ENCODE measurements at regions not wholly inside any gene's neighbourhood (a gene's known extent, or its start where the extent isn't known, plus 50 kb on each side); places are given as distances from the start of the nearest gene placed in this dataset.

GRCh38 chr1:234748713-234749112, 138.7 kb upstream of the IRF2BP2 start:
- FAIRE-seq = no peak
- dilution Hi-C loops (cut with MboI; ENCODE audit: extremely low pct_ligation_motif_present, low sequenced_read_pairs) = no loop called here
- Histone ChIP-seq H3K79me2 (ENCODE audit: control insufficient read depth, insufficient read depth, low read length) (no peaks in the 10 kb centered on the region), H3K9ac (ENCODE audit: control insufficient read depth, extremely low read depth, insufficient read depth, low read length) (no peak overlapping the region), H3K27me3 (ENCODE audit: control insufficient read depth, extremely low read depth, insufficient read depth, low read length) (no peaks in the 10 kb centered on the region), H3K9me3 (ENCODE audit: control insufficient read depth, low read depth, low read length) (no peaks in the 10 kb centered on the region), H3K4me1 (ENCODE audit: control insufficient read depth, extremely low read depth, insufficient read depth, low read length) (peaks cover 16% of the 10 kb centered on the region), H3K4me2 (ENCODE audit: control insufficient read depth, extremely low read depth, insufficient read depth, low read depth, low read length) (no peak overlapping the region), H3K9me1 (ENCODE audit: control insufficient read depth, extremely low read depth, insufficient read depth, low read length) (no peaks in the 10 kb centered on the region), H2AFZ (ENCODE audit: control insufficient read depth, low read length) (no peak overlapping the region), H3K36me3 (ENCODE audit: control insufficient read depth in 2 of 2, extremely low read depth in 1 of 2, insufficient read depth in 2 of 2, low read length in 2 of 2) (no peaks in the 10 kb centered on the region), H4K20me1 (ENCODE audit: control insufficient read depth, extremely low read depth, insufficient read depth, low read length) (no peaks in the 10 kb centered on the region), H3K27ac (ENCODE audit: control insufficient read depth, insufficient read depth, low read length) (no peak overlapping the region), H3K4me3 (ENCODE audit: control insufficient read depth in 2 of 3, extremely low read depth in 1 of 3, insufficient read depth in 2 of 3, low read depth in 1 of 3, low read length in 3 of 3) (no peak overlapping the region)
- no peak for DNase-seq (ENCODE audit: low read depth, low spot score)
- TF ChIP-seq, protein P1, sequence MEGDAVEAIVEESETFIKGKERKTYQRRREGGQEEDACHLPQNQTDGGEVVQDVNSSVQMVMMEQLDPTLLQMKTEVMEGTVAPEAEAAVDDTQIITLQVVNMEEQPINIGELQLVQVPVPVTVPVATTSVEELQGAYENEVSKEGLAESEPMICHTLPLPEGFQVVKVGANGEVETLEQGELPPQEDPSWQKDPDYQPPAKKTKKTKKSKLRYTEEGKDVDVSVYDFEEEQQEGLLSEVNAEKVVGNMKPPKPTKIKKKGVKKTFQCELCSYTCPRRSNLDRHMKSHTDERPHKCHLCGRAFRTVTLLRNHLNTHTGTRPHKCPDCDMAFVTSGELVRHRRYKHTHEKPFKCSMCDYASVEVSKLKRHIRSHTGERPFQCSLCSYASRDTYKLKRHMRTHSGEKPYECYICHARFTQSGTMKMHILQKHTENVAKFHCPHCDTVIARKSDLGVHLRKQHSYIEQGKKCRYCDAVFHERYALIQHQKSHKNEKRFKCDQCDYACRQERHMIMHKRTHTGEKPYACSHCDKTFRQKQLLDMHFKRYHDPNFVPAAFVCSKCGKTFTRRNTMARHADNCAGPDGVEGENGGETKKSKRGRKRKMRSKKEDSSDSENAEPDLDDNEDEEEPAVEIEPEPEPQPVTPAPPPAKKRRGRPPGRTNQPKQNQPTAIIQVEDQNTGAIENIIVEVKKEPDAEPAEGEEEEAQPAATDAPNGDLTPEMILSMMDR (optimal IDR thresholded peaks at IDR 0.05 in 1 of 3, IDR thresholded peaks at IDR 0.05 in 1 of 3, conservative IDR thresholded peaks at IDR 0.05 in 1 of 3; ENCODE audit: extremely low read depth in 1 of 3, insufficient read depth in 2 of 3, low read length in 3 of 3) = no peak
- no peak for TF ChIP-seq EZH2 (IDR thresholded peaks at IDR 0.05; ENCODE audit: low read length)

GRCh38 chr1:234748066-234748465, 138.1 kb upstream of the IRF2BP2 start:
- Histone ChIP-seq H2AFZ (ENCODE audit: control insufficient read depth, low read length) (no peak overlapping the region), H3K27me3 (ENCODE audit: control insufficient read depth, extremely low read depth, insufficient read depth, low read length) (no peaks in the 10 kb centered on the region), H3K9ac (ENCODE audit: control insufficient read depth, extremely low read depth, insufficient read depth, low read length) (no peak overlapping the region), H3K9me1 (ENCODE audit: control insufficient read depth, extremely low read depth, insufficient read depth, low read length) (no peaks in the 10 kb centered on the region), H3K79me2 (ENCODE audit: control insufficient read depth, insufficient read depth, low read length) (no peaks in the 10 kb centered on the region), H3K4me1 (ENCODE audit: control insufficient read depth, extremely low read depth, insufficient read depth, low read length) (peaks cover 16% of the 10 kb centered on the region), H4K20me1 (ENCODE audit: control insufficient read depth, extremely low read depth, insufficient read depth, low read length) (no peaks in the 10 kb centered on the region), H3K27ac (ENCODE audit: control insufficient read depth, insufficient read depth, low read length) (no peak overlapping the region), H3K9me3 (ENCODE audit: control insufficient read depth, low read depth, low read length) (no peaks in the 10 kb centered on the region), H3K36me3 (ENCODE audit: control insufficient read depth in 2 of 2, extremely low read depth in 1 of 2, insufficient read depth in 2 of 2, low read length in 2 of 2) (no peaks in the 10 kb centered on the region), H3K4me2 (ENCODE audit: control insufficient read depth, extremely low read depth, insufficient read depth, low read depth, low read length) (no peak overlapping the region), H3K4me3 (ENCODE audit: control insufficient read depth in 2 of 3, extremely low read depth in 1 of 3, insufficient read depth in 2 of 3, low read depth in 1 of 3, low read length in 3 of 3) (no peak overlapping the region)
- DNase-seq (ENCODE audit: low read depth, low spot score) = no peak
- FAIRE-seq = no peak
- dilution Hi-C loops (cut with MboI; ENCODE audit: extremely low pct_ligation_motif_present, low sequenced_read_pairs) = no loop called here
- TF ChIP-seq EZH2 (IDR thresholded peaks at IDR 0.05; ENCODE audit: low read length) = no peak
- TF ChIP-seq, protein P1 (optimal IDR thresholded peaks at IDR 0.05 in 1 of 3, IDR thresholded peaks at IDR 0.05 in 1 of 3, conservative IDR thresholded peaks at IDR 0.05 in 1 of 3; ENCODE audit: extremely low read depth in 1 of 3, insufficient read depth in 2 of 3, low read length in 3 of 3) = no peak
